DMS53 treated with DMSO at 0.1 percent for 48 hours (cell line): ENCODE measurements at regions not wholly inside any gene's neighbourhood (a gene's known extent, or its start where the extent isn't known, plus 50 kb on each side); places are given as distances from the start of the nearest gene placed in this dataset.

Source experiments
- DNase-seq: peaks from one replicate; lab custom pipeline; 2025; ENCODE audit not compliant: unreplicated experiment; lab: John Stamatoyannopoulos, UW

DNA sequence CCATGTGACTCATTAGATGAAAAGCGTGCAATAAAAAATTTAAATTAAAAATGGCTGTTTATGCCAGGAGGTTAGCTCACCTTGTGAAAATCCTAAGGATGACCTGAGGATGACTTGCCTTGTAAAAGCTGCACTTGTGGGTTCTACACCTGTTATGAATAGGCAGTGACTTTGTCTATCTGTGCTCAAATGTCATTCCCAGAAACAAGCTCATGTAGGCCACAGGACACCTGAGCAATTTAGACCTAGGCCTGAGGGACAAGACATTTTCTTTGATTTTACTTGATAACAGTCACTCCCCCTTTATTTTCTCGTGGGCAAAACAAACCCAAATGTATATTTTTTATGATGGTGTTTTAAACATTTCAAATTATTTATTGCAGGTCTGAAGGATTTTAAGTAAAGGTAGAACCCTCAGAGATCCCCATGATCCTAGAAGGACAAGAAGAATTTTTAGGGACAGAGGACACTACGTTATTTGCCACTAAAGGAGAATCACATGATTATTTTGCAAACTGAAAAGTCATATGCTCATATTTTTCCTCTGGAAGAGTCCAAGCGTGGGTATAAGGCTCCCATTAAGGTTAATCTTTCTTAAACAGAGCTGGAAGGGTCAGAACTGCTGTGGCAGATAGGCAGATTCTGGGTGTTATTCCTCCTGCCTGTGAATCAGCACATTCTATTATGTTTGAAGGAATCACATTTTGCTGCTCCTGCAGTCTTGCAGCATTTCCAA is 277.5 kb upstream of the MAN1A1 start:
- no peak for DNase-seq

DNA sequence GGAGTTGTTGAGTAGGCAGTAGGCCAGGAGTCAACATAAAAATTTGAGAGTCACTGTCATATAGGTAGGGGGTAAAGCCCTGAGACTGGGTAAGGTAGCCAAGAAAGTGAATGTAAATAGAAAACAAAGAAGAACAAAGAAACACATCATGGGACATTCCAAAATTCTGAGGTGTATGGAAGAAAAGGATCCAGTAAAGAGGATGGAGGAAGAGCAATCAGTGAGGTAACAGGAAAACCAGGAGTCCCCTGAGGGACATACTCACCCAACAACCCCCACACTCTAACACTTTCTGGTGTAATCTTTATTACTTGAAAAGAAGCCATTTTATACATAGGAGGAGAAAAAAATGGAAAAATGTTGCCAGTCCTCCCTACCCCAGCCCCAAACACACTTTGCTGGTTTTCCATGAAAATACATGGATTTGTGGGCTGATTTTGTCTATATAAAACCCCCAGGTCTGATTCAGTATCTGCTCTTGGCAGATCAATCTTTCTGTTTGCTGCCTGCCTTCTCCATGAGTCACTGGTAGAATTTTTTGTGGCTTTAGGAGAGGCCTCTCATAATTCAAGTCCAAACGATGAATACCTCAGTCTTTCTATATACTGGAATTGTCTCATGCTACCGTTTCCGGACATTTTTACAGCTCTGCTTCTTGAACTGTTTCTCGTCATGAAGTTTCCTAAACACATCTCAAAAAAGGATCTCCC is 271.4 kb upstream of the MAN1A1 start:
- no peak for DNase-seq

DNA sequence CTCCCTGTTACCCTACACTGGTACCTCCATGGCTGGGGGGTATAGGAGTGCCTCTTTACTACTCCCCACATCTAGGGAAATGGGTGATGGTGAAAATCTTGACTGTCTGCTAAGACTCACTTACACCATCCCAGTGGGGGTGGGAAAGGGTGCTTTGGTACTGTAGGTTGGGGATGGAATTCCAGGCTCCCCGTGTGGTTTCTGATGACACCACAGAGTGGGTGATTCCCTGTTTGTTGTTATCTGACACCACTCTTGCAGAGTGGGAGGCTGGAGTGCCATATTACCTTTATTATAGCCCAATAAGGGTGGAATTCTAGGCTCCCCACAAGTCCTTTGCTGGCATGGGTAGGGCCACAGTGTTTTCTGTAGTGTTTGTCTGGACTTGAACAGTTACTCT is 264.6 kb upstream of the MAN1A1 start:
- DNase-seq: no peak

DNA sequence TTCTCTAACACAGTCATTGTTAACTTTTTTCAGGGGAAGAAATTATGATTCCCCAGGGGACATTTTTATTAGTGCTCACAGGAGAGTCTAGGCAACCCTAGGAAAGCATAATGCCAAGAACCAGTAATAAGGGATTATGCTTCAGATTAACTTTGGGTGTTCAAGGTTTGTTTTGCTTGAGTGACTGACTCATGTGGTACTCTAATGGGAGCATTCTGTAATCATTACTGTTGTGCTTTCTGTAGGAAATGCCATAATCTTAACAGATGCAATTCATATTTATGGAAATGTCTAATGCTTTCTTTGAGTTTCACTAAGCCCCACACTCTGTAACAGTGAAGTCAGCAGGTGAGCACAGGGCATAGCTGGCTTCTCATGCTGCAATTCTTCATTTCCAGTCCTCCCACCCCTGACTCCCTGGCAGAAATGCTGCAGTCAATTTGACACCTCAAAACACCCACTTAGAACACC is 263.4 kb upstream of the MAN1A1 start:
- no peak for DNase-seq

DNA sequence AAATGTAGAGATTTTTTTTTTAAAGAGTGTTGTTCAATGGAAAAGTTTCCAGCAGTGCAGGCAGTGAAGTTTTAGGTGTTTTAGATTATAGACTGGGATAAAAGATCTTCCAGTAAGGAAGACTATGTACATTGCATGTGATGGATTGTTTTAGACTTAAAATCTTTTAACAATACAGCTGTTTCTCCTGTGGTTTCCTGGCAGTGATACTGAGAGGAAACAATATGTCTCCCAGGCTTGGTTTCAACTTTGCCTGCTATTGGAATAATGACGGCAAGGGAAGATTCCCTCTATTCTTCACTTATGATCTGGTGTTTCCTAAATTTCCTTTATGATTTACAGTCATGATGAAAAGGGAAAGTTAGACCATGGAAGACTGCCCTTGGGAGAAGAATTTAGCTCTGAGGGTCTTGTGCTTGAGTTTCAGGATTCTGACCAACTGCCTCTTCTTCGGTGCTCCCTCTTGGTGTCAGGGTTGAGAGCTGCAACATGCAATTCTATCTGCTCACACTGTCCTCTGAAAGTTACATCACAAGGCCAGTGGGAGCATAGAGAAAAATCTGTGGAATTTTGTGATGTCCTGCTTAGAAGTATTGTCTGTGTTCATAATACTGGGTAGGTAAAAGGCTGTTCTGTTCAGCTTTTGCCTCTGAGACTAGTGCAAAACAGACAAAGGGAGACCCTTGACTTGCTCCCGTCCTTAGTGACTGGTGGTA is 262.8 kb upstream of the MAN1A1 start:
- DNase-seq: no peak

DNA sequence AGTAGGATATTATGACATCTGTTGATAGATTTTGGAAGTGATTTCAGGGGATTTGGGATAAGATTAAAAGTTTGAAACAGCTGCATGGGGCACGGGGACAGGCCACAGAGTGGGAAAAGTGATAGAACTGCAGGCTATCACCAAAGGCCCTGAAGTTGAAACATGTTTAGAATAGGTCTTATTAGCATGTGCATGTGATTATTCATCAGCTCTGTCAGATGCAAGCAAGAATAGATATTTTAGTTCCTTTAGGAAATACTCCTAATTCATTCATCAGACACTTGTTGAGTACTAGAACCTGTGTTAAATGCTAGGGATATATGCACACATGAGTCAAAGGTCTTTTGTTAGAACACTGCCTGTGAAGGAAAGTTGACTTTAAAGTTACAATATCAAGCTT is 261.2 kb upstream of the MAN1A1 start:
- no peak for DNase-seq

DNA sequence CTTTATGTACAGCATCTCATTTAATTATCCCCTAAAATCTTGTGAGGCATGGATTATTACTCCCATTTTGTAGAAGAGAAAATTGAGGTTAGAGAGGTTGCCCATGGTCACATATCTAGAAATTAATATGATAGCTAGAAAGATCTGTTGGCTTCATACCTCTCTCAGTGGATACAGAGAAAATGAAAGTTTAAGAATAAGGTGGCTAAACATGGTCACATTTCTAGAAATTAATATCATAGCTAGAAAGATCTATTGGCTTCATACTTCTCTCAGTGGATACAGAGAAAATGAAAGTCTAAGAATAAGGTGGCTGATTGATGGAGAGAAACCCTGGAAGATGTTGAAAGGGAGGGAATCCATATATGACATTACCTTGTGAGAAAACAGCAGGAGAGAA is 260.7 kb upstream of the MAN1A1 start:
- DNase-seq: no peak

DNA sequence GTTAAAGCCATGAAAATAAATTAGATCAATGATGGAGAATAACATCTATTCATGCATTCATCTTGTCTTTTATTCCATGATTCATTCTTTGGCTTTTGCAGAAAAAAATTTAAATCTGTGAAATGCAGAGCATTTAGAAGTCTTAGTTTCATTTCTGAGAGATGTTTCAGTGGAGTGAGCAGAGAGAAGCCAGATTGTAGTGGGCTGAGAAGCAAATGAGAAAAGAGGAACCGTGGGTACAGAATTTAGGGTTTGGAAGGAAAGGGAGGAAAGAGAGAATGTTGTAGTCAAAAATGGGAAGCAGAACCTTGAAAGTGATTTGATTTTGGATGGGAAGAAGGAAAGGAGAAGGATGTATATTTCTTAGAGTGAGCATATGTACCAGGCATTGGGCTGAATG is 260.3 kb upstream of the MAN1A1 start:
- DNase-seq: no peak

DNA sequence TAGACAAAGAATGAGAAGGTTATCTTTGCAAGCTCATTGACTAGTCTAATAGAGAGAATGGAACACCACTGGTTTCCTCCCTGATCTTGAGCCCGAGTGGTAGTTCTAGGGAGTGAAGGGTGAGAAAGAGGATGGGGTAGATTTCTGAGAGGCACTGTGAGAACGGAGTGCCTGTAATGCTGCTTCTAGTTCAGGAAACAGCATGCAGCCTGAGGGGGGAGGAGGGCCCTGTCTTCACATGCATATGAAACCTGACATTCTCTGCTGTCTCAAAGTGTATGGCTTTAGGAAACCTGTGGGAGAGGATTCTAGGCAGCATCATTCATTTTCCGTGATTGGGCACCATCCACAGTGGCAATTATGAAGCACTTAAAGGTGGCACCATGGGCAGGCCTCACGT is 259.4 kb upstream of the MAN1A1 start:
- DNase-seq: no peak

DNA sequence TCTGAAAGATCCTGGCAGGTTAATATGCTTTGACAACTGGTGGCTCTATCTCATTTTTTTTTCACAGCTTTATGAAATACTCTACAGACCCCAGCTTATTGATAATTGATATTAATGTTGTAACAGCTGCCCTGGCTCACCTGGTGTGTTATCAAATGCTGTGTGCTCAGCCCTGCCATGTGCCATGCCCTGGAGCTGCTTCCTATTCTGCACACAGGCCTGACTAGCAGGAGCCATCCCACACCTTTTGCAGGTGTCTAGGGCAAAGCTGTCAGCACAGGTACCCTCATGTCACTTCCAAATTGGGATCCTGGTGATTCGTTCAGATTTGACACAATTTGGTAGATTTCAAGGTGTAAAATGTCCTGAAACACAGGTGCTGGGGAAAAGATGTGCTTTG is 254.6 kb upstream of the MAN1A1 start:
- no peak for DNase-seq

DNA sequence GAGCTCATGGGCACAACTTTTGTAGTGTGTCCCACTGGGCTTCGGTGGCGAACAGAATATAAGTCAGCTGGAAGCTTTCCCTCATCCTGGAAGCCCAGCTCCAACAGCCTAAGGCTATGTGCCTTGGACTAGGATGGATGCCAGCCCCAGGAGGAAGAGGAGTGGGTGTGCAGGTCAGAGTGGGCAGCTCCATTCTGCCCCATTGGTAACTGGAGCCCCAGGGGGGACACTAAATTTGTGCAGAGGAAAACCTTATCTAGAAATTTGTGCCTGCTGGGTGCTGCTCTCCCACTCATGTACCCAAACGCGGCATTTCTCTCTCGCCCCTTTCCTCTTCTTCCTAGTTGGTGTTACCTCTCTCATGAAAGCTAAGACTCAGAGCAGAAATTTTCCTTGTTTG is 253.9 kb upstream of the MAN1A1 start:
- DNase-seq: no peak

DNA sequence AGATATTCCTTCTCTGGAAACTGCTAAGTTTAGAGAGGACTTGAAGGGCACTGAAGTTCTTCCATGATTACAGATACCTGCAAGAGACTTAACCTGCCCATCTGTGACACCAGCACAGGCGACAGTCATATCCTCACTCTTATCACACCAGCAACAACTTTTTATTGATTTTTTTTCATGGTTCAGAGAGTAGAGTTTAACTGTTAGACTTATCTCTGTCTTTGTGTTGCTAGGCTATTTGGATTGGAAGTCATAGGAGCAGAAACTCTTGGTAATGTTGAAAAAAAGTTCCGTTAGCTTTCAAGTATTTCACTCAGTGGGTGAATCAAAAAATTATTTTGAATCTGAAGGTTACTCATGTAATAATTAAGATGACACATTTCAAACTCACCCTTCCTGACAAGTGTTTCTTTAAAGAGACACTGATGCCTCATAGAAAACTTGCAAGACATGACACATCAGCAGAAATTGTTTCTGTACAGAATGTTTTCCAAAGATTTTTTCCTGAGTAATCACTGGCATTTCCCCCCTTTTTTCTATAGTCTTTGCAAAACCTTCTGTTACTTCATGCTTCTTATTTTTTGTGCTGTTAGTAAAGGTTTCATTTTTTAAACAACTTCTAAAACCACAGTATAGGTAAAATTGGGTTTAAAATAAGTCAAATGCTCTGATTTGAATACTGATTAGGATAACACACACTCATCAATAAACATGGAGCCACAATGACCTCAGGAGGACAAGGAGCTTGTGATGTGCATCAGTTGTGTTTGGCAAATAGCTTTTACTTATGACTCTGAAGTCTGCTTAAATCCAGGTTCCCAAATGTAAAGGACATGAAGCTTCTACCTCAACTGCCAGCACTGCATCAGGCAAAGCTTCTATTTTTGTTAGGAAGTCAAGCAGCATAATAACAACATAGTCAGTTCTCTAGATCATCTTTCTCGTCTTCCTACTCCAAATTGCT is 252.9 kb upstream of the MAN1A1 start:
- no peak for DNase-seq

DNA sequence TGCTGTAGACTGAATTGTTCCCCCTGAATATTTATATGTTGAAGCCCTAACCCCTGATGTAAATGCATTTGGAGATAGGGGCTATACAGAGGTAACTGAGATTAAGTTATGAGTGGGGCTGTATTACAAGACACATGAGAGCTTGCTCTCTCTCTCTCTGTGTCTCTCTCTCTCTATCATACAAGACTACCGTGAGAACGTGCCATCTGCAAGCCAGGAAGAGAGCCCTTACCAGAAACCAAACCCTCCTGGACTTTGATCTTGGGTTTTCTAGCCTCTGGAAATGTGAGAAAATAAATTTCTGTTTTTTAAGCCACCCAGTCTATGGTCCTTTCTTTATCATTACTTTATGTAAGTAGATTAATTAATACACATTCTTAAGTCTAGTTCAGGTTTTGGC is 249.3 kb upstream of the MAN1A1 start:
- DNase-seq: peak; percentile 39

DNA sequence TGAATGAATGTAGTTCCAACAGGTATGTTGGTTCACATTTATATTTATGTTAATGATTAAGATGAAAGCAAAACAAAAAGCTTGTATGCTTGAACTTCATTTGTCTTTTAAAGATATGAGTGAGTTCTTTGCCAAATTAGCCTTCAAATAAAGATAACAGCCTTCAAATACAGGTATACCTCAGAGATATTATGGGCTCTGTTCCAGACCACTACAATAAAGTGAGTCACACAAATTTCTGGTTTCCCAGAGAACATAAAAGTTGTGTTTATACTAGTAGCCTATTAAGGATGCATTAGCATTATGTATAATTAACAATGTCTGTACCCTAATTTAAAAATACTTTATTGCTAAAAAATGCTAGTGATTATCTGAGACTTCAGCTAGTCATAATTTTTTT is 245.3 kb upstream of the MAN1A1 start:
- DNase-seq: no peak

DNA sequence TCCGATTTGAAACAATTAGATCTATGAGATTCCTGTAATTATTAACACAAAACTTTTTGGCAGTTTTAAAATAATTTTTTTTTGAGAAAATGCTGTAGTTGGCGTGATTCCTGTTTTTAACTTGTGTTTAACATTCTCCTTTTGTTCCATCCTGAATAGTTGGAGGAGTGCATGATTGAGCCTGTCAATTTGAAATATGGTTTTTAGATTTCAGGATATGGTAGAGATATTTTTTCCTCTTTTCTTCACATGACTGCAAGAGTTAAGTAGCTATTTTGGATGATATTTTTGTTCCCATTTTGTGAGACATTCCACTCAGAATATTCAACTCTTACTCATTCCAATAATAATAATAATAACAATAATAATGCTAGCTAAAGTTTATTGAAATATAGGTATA is 241.7 kb upstream of the MAN1A1 start:
- no peak for DNase-seq

DNA sequence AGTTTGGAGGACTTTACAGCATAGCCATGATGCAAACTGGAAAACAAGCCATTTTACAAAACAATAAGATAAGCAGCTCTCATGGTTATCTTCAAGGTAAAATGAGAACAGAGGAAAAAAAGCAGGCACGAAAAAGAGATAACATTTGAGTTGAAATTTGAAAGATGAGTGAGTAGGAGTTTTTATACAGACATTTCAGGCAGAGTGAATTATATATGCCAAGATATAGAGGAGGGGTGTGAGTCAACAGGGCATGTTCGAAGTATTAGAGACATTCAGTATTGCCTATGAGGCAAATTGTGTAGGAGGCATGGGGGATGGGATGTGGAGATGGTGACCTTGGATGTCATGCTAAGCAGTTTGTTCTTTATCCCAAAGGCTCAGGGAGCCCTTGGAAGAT is 240.5 kb upstream of the MAN1A1 start:
- no peak for DNase-seq

DNA sequence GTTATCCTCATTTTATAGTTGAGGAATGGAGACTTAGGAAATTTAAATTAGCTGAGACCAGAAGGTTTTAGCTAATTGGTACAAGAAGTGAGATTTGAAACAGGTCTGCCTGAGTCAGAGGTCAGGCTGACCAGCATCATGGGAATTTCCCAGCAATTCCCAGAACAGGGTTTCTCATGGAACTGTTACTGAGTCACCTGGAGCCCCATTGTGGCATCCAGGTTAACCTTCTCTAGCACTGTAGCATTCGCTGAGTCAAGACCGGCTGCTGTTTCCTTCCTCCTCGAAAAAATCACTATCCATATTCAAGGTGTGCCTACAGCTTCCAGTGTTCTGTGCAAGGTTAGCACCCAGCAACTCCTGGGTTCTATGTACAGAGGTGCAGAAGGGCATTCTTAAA is 238.0 kb upstream of the MAN1A1 start:
- DNase-seq: no peak

DNA sequence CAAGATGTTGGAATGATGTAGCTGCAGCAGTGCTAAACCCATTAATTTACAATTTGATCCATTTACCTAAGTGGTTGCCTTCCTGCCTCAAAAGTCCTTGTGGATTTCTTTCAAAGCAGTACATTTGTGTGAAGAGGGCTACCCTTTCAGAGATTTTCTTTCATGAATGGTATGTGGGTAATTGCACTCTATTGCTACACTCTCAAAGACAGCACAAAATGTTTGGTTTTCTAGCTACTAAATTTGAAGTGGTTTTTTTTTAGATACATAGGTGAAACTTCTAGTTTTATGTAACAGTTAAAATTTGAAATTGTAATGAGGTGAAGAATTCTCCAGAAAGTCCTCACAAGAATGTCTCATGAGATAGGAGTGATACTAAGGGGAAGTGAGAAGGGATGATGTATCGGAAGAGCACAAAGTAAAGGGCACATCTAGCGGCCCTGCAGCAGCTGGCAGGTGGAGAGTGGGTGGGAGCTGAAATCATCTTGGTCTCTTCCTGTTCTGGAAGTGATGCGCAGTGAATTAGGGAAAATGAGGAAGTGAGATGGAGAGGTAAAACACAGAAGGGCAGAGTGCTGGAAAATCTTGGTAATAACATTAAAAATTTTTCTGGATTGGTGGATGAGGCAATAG is 236.8 kb upstream of the MAN1A1 start:
- DNase-seq: no peak

DNA sequence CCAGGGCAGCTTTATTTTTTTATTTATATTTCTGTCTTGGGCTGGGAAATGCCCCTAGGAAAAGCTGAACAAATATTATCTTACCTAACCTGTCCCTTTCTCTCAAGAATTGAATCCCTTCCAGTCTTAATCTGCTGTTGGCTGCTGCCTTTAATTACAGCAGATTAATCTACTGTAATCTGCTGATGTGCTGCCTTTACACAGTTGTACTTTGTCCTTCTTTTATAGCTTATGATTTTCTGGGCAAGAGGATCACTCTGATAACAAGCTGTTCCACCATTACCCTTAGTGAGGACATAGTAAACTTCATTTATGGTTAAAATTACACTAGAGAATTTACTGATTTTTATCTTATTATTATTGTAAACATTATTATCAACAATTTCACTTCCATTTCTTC is 234.5 kb upstream of the MAN1A1 start:
- DNase-seq: no peak

DNA sequence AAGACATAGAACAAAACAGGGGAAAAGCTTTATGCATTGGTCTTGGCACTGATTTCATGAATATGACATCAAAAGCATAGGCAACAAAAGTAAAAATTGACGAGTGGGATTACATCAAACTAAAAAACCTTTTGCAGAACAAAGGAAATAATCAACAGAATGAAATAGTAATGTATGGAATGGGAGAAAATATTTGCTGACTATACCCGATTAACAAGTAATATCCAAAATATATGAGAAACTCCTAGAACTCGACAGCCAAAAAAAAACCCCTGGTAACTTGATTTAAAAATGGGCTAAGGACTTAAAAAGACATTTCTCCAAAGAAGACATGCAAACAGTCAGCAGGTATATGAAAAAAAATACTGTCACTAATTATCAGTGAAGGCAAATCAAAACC is 231.7 kb upstream of the MAN1A1 start:
- DNase-seq: no peak

DNA sequence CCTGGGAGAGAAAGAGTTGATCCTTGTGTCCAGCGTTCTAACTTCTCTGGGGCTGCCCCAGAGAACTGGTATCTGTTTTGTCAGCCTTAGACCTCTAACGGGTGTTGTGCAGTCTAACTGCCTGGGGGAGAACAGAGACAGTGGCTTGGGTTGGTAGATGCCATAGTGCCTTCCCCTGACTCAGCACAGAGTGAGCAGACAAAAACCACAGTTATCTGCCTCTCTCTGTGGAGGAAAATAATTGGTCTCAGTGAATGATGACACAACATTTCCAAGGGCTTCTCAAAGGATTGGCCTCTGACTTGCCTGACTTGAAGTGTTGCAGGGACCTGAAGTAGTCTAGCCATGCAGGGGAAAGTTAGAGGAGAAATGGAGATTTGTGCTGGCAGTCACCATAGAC is 226.2 kb upstream of the MAN1A1 start:
- no peak for DNase-seq
